ENCODE measurements at regions not wholly inside any gene's neighbourhood (a gene's known extent, or its start where the extent isn't known, plus 50 kb on each side); places are given as distances from the start of the nearest gene placed in this dataset.

DNA sequence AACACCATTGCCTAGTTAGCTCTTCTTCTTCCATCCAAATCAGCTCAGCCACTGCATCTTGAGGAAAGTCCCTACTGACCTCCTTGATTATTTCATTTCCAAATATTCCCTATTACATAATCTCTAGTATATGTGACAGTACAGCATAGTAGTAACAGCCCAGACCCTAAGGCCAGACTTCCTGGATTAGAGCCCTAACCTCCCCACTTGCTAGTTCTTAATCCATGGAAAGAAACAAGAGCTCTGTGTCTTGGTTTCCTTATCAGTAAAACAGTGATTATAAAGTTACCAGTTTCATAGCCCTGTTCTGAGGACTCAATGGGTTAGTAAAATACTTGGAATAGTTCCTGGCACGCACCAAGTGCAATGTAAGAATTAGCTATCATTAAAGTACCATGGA, 153.0 kb downstream of the RAP2A start (continued):
- TF ChIP-seq BCL11A (IDR thresholded peaks at IDR 0.05; ENCODE audit: low read depth in 2 of 2, low read length in 2 of 2) (no peak), EZH2 (IDR thresholded peaks at IDR 0.05; ENCODE audit: low read depth, low read length, severe bottlenecking) (no peak), SP2 (IDR thresholded peaks at IDR 0.05; ENCODE audit: low read length) (no peak), GTF2F1 (IDR thresholded peaks at IDR 0.05; ENCODE audit: borderline replicate concordance, low read depth, low read length) (no peak), ATF3 (IDR thresholded peaks at IDR 0.05; ENCODE audit: insufficient read depth, low read depth, low read length) (no peak)
- TF ChIP-seq, protein P1, sequence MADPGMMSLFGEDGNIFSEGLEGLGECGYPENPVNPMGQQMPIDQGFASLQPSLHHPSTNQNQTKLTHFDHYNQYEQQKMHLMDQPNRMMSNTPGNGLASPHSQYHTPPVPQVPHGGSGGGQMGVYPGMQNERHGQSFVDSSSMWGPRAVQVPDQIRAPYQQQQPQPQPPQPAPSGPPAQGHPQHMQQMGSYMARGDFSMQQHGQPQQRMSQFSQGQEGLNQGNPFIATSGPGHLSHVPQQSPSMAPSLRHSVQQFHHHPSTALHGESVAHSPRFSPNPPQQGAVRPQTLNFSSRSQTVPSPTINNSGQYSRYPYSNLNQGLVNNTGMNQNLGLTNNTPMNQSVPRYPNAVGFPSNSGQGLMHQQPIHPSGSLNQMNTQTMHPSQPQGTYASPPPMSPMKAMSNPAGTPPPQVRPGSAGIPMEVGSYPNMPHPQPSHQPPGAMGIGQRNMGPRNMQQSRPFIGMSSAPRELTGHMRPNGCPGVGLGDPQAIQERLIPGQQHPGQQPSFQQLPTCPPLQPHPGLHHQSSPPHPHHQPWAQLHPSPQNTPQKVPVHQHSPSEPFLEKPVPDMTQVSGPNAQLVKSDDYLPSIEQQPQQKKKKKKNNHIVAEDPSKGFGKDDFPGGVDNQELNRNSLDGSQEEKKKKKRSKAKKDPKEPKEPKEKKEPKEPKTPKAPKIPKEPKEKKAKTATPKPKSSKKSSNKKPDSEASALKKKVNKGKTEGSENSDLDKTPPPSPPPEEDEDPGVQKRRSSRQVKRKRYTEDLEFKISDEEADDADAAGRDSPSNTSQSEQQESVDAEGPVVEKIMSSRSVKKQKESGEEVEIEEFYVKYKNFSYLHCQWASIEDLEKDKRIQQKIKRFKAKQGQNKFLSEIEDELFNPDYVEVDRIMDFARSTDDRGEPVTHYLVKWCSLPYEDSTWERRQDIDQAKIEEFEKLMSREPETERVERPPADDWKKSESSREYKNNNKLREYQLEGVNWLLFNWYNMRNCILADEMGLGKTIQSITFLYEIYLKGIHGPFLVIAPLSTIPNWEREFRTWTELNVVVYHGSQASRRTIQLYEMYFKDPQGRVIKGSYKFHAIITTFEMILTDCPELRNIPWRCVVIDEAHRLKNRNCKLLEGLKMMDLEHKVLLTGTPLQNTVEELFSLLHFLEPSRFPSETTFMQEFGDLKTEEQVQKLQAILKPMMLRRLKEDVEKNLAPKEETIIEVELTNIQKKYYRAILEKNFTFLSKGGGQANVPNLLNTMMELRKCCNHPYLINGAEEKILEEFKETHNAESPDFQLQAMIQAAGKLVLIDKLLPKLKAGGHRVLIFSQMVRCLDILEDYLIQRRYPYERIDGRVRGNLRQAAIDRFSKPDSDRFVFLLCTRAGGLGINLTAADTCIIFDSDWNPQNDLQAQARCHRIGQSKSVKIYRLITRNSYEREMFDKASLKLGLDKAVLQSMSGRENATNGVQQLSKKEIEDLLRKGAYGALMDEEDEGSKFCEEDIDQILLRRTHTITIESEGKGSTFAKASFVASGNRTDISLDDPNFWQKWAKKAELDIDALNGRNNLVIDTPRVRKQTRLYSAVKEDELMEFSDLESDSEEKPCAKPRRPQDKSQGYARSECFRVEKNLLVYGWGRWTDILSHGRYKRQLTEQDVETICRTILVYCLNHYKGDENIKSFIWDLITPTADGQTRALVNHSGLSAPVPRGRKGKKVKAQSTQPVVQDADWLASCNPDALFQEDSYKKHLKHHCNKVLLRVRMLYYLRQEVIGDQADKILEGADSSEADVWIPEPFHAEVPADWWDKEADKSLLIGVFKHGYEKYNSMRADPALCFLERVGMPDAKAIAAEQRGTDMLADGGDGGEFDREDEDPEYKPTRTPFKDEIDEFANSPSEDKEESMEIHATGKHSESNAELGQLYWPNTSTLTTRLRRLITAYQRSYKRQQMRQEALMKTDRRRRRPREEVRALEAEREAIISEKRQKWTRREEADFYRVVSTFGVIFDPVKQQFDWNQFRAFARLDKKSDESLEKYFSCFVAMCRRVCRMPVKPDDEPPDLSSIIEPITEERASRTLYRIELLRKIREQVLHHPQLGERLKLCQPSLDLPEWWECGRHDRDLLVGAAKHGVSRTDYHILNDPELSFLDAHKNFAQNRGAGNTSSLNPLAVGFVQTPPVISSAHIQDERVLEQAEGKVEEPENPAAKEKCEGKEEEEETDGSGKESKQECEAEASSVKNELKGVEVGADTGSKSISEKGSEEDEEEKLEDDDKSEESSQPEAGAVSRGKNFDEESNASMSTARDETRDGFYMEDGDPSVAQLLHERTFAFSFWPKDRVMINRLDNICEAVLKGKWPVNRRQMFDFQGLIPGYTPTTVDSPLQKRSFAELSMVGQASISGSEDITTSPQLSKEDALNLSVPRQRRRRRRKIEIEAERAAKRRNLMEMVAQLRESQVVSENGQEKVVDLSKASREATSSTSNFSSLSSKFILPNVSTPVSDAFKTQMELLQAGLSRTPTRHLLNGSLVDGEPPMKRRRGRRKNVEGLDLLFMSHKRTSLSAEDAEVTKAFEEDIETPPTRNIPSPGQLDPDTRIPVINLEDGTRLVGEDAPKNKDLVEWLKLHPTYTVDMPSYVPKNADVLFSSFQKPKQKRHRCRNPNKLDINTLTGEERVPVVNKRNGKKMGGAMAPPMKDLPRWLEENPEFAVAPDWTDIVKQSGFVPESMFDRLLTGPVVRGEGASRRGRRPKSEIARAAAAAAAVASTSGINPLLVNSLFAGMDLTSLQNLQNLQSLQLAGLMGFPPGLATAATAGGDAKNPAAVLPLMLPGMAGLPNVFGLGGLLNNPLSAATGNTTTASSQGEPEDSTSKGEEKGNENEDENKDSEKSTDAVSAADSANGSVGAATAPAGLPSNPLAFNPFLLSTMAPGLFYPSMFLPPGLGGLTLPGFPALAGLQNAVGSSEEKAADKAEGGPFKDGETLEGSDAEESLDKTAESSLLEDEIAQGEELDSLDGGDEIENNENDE (IDR thresholded peaks at IDR 0.05; ENCODE audit: insufficient replicate concordance, low read length) = no peak
